NB4 (cell line): ENCODE measurements at regions not wholly inside any gene's neighbourhood (a gene's known extent, or its start where the extent isn't known, plus 50 kb on each side); places are given as distances from the start of the nearest gene placed in this dataset.

ENCODE experiments used
- DNase-seq: peaks from one replicate; pipeline ENCODE4 v3.0.0; 2010; ENCODE audit warnings: low read depth
- H3K4me3 ChIP-seq: one replicate; pipeline ENCODE4 v1.5.1; 2011; ENCODE audit warnings: mild to moderate bottlenecking, low read depth, low read length, moderate library complexity
- MYC ChIP-seq: IDR thresholded peaks from 2 replicates; pipeline ENCODE4 v1.6.1; 2011; ENCODE audit warnings: low read depth, low read length
- POLR2A ChIP-seq: IDR thresholded peaks from 2 replicates; pipeline ENCODE4 v1.6.1; 2011; ENCODE audit warnings: mild to moderate bottlenecking; ENCODE audit not compliant: insufficient read length; ENCODE audit errors: extremely low read depth
- TF ChIP-seq, protein P1 (sequence below): IDR thresholded peaks from 2 replicates; pipeline ENCODE4 v1.6.1; 2011; ENCODE audit warnings: low read depth, low read length
- TF ChIP-seq, protein P2 (sequence below): IDR thresholded peaks from one replicate; pipeline ENCODE4 v1.5.1; 2012; ENCODE audit warnings: low read depth, low read length

DNA sequence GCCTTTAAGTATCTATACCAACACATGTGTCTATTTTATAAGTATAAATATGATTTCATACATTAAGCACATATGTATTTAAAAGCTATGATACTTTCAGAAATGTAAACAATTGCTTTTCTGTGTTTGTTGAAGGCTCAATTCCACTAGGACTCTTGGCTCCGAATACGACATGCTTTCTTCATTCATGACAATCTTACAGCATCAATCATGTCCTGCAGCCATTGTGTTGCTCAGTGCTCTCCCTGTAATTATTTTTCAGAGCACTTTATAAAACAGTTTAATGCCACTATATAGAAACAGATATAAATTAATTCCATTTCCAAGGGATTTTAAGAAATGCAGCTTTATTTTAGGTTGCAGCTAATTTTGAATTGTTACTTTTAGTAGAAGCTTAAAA lies 167.3 kb downstream of the TAF11L14 start:
- TF ChIP-seq MYC, result no peak
- TF ChIP-seq, protein P1, sequence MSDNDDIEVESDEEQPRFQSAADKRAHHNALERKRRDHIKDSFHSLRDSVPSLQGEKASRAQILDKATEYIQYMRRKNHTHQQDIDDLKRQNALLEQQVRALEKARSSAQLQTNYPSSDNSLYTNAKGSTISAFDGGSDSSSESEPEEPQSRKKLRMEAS, result no peak
- no peak for TF ChIP-seq POLR2A
- TF ChIP-seq, protein P2, sequence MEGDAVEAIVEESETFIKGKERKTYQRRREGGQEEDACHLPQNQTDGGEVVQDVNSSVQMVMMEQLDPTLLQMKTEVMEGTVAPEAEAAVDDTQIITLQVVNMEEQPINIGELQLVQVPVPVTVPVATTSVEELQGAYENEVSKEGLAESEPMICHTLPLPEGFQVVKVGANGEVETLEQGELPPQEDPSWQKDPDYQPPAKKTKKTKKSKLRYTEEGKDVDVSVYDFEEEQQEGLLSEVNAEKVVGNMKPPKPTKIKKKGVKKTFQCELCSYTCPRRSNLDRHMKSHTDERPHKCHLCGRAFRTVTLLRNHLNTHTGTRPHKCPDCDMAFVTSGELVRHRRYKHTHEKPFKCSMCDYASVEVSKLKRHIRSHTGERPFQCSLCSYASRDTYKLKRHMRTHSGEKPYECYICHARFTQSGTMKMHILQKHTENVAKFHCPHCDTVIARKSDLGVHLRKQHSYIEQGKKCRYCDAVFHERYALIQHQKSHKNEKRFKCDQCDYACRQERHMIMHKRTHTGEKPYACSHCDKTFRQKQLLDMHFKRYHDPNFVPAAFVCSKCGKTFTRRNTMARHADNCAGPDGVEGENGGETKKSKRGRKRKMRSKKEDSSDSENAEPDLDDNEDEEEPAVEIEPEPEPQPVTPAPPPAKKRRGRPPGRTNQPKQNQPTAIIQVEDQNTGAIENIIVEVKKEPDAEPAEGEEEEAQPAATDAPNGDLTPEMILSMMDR, result no peak
- no peak for DNase-seq
- no peak overlapping the region for H3K4me3 ChIP-seq

DNA sequence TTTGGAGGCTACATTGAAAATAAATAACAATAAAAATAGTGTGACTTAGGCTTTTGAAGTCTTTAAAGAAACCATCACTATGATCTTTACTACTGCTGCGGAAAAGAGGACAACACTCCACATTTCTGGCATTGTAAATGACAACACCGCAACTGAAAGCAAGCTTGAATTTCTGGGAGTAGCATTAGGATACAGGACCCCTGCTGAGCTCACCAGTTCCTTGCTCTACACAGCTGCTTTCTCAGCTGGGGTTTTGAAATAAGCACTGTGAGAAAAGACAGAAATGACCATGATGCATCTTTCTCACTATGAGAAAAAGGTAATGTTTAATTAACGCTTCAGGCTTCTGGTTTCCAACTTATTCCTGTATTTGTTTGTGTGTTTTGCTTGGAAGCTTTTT lies 168.0 kb downstream of the TAF11L14 start:
- H3K4me3 ChIP-seq, result no peak overlapping the region
- no peak for TF ChIP-seq MYC
- no peak for TF ChIP-seq POLR2A
- TF ChIP-seq, protein P2, result no peak
- TF ChIP-seq, protein P1, result no peak
- DNase-seq, result no peak

DNA sequence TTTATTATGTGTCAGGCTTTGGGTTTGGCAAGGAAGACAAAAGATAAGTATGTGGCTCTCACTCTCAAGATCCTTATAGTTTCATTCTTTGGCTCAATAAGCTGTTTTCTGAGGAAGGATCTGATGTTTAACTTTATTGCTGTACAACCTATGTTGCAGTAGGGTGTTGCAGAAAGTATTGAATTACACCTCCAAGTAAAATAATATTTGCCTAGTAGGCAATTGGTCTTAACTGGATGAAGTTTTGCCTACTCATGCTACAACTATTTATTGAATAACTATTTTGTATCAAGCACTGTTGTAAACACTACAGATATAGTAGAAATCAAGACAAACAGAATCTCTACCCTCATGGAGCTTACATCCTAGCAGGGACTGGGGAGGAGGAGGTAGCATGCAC lies 169.7 kb downstream of the TAF11L14 start:
- no peak for DNase-seq
- TF ChIP-seq, protein P1, result no peak
- TF ChIP-seq POLR2A, result no peak
- TF ChIP-seq, protein P2, result no peak
- TF ChIP-seq MYC, result no peak

DNA sequence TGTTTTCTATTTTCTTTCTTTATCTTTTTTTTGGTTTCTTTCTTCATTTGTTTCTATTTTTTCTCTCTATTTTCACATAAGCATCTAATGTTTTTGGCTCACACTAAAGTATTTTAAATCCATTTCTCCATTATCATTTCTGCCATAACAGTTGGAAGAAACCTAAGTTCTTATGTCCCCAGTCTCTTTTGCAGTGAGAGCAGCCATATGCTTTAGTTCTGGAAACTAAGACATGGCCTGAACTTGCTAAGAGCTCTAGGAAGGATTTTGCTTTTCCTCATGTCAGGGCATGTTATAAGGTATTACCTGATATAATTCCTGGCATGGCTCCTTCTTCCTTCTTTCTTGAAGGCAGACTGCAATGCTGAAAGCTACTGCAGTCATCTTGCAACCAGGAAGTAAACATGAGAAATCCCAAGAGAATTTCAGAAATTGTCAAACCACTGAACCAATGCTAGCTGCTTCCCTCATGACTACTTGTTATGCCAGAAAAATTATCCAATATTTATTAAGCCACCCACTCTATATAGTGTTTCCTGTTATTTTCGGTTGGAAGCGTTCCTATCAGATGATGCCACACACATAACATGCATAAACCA lies 171.1 kb downstream of the TAF11L14 start:
- no peak overlapping the region for H3K4me3 ChIP-seq
- peak; percentile 28 for DNase-seq
- TF ChIP-seq, protein P1, result no peak
- TF ChIP-seq POLR2A (no peak), MYC (no peak)
- TF ChIP-seq, protein P2, result no peak

More for the DNA sequence above, 169.7 kb downstream of the TAF11L14 start:
- H3K4me3 ChIP-seq, result no peak overlapping the region

DNA sequence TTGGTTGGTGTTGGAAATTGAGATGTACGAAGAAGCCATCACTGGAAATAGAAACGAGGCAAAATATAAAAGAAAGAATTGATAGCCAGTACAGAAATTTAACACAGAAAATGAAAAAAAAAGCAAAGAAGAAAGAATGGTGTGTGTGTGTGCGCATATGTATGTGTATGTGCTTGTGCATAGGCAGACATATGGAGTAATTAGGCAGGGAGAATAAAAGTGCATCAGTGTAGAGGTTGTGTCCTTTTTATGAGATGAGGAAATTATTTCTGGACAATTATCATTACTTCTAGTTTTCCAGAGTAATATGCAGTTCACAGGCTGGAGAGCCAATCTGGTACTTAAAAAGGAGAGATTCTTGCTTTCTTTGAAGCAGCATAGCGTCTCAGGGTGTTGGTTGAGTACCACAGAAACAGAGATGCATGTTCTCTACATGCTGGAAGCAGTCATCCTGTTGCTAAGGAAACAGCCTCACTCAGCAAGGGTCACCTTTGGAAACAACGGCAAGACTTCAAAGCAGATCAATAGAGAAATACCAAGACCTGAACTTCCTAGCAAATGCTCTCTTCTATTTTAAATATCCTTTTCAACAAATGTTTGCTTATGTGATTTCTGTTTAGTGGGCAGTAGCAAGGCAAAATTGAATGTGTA lies 172.7 kb downstream of the TAF11L14 start:
- no peak for DNase-seq
- TF ChIP-seq, protein P2, result no peak
- TF ChIP-seq POLR2A, result no peak
- TF ChIP-seq MYC, result no peak
- TF ChIP-seq, protein P1, result no peak
- H3K4me3 ChIP-seq, result no peak overlapping the region
